Epithelial cell of esophagus (primary cell): ENCODE measurements at regions not wholly inside any gene's neighbourhood (a gene's known extent, or its start where the extent isn't known, plus 50 kb on each side); places are given as distances from the start of the nearest gene placed in this dataset.

Experiments used
- DNase-seq: peaks from one replicate; pipeline ENCODE4 v3.0.0; 2010; ENCODE audit warnings: low read depth
- H3K4me3 ChIP-seq: 2 replicates; pipeline ENCODE4 v1.5.1; 2011; ENCODE audit warnings: mild to moderate bottlenecking, low read length, control low read depth
- CTCF ChIP-seq: IDR thresholded peaks from 2 replicates; pipeline ENCODE4 v1.5.1; 2011; ENCODE audit warnings: low read depth, mild to moderate bottlenecking, low read length, control low read depth, inconsistent platforms; ENCODE audit not compliant: insufficient read depth; ENCODE audit errors: missing control alignments

- DNase-seq, result no peak
- H3K4me3 ChIP-seq, result no peak overlapping the region
- TF ChIP-seq CTCF, result no peak
Measured at GRCh38 chr20:6533351-6533750, 234.1 kb upstream of the BMP2 start.

- DNase-seq, result no peak
- no peak overlapping the region for H3K4me3 ChIP-seq
- TF ChIP-seq CTCF, result no peak
Measured at GRCh38 chr20:6530779-6531315, 236.6 kb upstream of the BMP2 start.

- no peak for DNase-seq
- H3K4me3 ChIP-seq, result no peak overlapping the region
- no peak for TF ChIP-seq CTCF
Measured at GRCh38 chr20:6530254-6530653, 237.2 kb upstream of the BMP2 start.

- no peak overlapping the region for H3K4me3 ChIP-seq
- TF ChIP-seq CTCF, result peak; percentile 11
- DNase-seq, result no peak
Measured at GRCh38 chr20:6525447-6526303, 241.8 kb upstream of the BMP2 start.

- no peak for TF ChIP-seq CTCF
- no peak for DNase-seq
- H3K4me3 ChIP-seq, result no peak overlapping the region
Measured at GRCh38 chr20:6524305-6524704, 243.2 kb upstream of the BMP2 start.

- H3K4me3 ChIP-seq, result no peak overlapping the region
- no peak for TF ChIP-seq CTCF
- DNase-seq, result peak; percentile 75
Measured at GRCh38 chr20:6519556-6519955, 247.9 kb upstream of the BMP2 start.
